ACHN (cell line): ENCODE measurements at regions not wholly inside any gene's neighbourhood (a gene's known extent, or its start where the extent isn't known, plus 50 kb on each side); places are given as distances from the start of the nearest gene placed in this dataset.

ENCODE experiments used
- DNase-seq: peaks from one replicate; pipeline ENCODE4 v3.0.0-alpha.2; 2015
- in situ Hi-C: cut with HindIII; loops from 2 replicates; pipeline ENCODE4 v1.10.0; 2017; ENCODE audit warnings: low sequenced_read_pairs, low pct_ligation_motif_present, low pct_unique_long_range_greater_than_20kb

DNA sequence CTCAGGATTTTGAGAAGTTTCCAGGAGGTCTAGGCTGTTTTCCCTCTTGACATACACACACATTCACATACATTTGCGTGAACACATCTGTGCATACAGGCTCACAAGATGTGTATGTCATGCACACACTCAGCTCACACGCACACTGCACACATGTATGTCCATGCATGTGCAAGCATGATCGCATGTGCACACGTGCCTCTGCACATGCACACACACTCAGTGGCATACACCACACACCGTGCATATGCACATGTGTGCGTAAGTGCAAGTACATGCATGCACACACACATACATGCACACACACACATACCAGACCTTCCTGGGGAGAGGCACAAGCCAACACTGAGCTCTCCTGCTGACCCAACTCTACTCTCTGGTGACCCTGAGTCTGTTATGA is 171.4 kb downstream of the RBFOX3 start:
- in situ Hi-C loops = no loop called here
- no peak for DNase-seq

GRCh38 chr17:79438546-79439334 is 172.1 kb downstream of the RBFOX3 start:
- in situ Hi-C loops = no loop called here
- no peak for DNase-seq

DNA sequence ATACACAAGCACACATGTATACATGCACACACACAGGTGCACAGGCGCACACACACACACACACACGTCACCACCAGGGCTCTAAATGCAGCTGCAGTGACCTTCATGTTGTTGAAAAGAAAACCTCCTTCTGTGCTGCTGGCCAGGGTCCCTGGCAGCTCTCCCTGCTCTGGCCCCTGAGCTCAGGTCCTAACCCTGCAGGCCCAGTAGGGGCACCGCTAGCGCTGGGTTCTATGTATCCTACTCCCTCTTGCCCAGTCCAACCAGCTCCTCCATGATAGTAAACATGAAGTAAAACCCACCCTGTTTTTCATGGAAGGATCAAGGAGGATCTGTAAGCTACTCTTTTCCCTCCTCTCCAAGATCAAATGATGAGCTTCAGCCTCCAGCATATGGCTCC is 172.8 kb downstream of the RBFOX3 start:
- in situ Hi-C loops = no loop called here
- no peak for DNase-seq

DNA sequence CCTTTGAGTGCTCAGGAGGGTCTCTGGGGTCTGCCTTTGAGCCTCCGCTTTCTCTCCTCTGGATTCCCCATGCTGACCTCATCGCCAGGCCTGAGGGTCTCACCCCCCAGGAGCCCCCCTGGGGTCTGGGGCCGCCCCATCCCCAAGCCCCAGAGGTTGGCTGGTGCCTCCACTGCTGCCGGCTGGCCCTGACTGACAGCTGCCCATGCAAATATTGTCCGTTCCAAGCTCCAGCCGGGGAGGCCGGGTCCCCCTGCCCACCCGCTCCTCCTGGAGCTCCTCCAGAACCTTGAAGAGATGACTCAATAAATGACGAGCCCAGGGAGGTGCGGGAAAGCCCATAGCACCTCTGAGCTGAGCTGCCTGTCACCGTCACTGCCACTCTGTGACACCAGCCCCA is 173.8 kb downstream of the RBFOX3 start:
- DNase-seq = no peak
- in situ Hi-C loops = no loop called here

DNA sequence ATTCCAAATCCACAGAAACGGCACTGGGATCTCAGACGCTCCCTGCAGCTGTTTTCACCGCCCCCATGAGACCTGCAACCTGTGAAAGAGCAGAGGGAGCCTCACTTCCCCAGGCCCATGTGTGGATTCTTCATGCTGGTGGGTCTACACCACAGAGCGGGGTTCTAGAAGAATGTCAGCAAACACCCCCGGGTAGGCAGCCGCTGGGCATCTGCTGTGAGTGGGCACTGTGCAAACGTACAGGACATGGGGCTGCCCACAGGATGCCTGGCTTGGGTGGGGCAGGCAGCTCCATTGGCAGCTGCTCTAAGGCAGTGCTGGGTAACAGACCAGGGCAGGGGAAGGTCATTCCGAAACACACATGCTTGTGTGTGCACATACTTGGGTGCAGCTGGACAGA is 174.9 kb downstream of the RBFOX3 start:
- DNase-seq = no peak
- in situ Hi-C loops = no loop called here

- in situ Hi-C loops = no loop called here
- DNase-seq = no peak
Observed at GRCh38 chr17:79435296-79435695, 175.6 kb downstream of the RBFOX3 start.

GRCh38 chr17:79434215-79434614 is 176.6 kb downstream of the RBFOX3 start:
- in situ Hi-C loops = no loop called here
- no peak for DNase-seq

- in situ Hi-C loops = no loop called here
- DNase-seq = no peak
Observed at GRCh38 chr17:79433379-79433778, 177.5 kb downstream of the RBFOX3 start.

GRCh38 chr17:79431175-79431574 is 179.7 kb downstream of the RBFOX3 start:
- in situ Hi-C loops = no loop called here
- no peak for DNase-seq

- in situ Hi-C loops = no loop called here
- no peak for DNase-seq
Observed at GRCh38 chr17:79429864-79430494, 180.9 kb downstream of the RBFOX3 start.

GRCh38 chr17:79428988-79429387 is 181.9 kb downstream of the RBFOX3 start:
- no peak for DNase-seq
- in situ Hi-C loops = no loop called here

GRCh38 chr17:79427621-79428539 is 183.0 kb downstream of the RBFOX3 start:
- no peak for DNase-seq
- in situ Hi-C loops = no loop called here

GRCh38 chr17:79425686-79426085 is 185.2 kb downstream of the RBFOX3 start:
- in situ Hi-C loops = no loop called here

GRCh38 chr17:79424471-79425185 is 186.2 kb downstream of the RBFOX3 start:
- no peak for DNase-seq

More at GRCh38 chr17:79425686-79426085, 185.2 kb downstream of the RBFOX3 start:
- no peak for DNase-seq

GRCh38 chr17:79423811-79424465 is 186.9 kb downstream of the RBFOX3 start:
- DNase-seq = no peak
- in situ Hi-C loops = no loop called here

More at GRCh38 chr17:79424471-79425185, 186.2 kb downstream of the RBFOX3 start:
- in situ Hi-C loops = no loop called here

GRCh38 chr17:79422236-79422635 is 188.6 kb downstream of the RBFOX3 start:
- DNase-seq = no peak
- in situ Hi-C loops = no loop called here

DNA sequence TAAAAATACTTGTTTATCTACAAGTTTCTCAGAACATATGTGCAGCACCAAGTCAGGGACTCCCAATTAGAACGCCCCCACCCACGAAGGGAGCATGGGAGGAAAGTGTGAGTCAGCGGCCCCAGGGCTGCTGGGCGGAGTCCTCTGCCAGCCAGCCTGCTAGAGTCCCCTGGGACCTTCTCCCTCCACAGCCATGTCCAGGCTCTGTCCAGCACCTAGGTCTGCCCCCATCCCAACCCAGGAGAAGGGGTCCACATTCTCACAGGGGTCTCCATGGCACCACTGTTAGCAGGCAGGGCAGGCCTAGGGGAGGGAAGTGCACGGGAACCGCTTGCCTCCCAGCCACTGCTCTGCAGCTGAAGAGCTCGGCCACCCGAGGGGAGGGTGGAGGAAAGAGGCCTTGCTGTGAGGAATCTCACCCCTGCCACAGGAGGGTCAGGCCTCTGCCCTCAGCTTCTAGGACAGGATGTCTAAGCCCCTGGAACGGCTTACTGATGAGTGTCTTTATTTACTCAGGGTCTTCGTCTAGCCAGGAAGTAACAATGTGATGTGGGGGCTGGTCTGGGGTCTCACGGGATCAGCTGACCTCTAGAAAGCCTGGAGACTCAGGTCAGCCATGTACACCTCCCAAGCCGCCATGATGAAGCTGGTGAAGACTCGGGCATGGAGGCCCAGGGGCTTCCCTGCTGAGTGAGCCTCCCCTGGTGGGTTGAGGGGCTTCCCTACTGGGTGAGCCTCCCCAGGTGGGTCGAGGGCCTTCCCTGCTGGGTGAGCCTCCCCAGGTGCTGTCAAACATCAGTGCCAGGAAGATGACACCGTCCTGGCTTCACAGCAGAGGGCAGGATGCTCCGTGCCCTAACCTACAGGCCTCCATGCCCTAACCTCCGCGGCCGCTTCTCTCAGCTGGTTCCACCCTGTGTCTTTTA is 190.3 kb downstream of the RBFOX3 start:
- in situ Hi-C loops = no loop called here

More for the DNA sequence above, 190.3 kb downstream of the RBFOX3 start:
- no peak for DNase-seq
